ENCODE measurements at regions not wholly inside any gene's neighbourhood (a gene's known extent, or its start where the extent isn't known, plus 50 kb on each side); places are given as distances from the start of the nearest gene placed in this dataset.
A peak's percentile ranks its signal among the peaks of the same experiment; 100 is the strongest.

- TF ChIP-seq CTCF (IDR thresholded peaks at IDR 0.05) = no peak
- no peaks in the 10 kb centered on the region for H3K36me3 ChIP-seq
- no peak overlapping the region for H3K27ac ChIP-seq
- ATAC-seq (no peak), FAIRE-seq (no peak), DNase-seq (no peak)
- no peaks in the 10 kb centered on the region for H3K9me3 ChIP-seq
- intact Hi-C loops (cut with DNase I) = no loop called here
- H3K4me3 ChIP-seq = no peak overlapping the region
- H3K4me1 ChIP-seq = no peaks in the 10 kb centered on the region
- H3K27me3 ChIP-seq = no peaks in the 10 kb centered on the region
Measured at GRCh38 chr16:62406387-62406786, 370.1 kb upstream of the CDH8 start.

GRCh38 chr16:62404842-62405611 lies 368.8 kb upstream of the CDH8 start:
- 30 to 43% methylated on average over 1 of the region's 1 CpG for WGBS, 2 donors
- no peaks in the 10 kb centered on the region for H3K27me3 ChIP-seq
- no peaks in the 10 kb centered on the region for H3K9me3 ChIP-seq
- TF ChIP-seq CTCF (IDR thresholded peaks at IDR 0.05) = no peak
- no peak overlapping the region for H3K27ac ChIP-seq
- no peaks in the 10 kb centered on the region for H3K36me3 ChIP-seq
- no peak for DNase-seq
- no peak for ATAC-seq
- no peak for FAIRE-seq
- H3K4me3 ChIP-seq = no peak overlapping the region
- intact Hi-C loops (cut with DNase I) = no loop called here
- H3K4me1 ChIP-seq = no peaks in the 10 kb centered on the region

GRCh38 chr16:62392698-62393097 lies 356.5 kb upstream of the CDH8 start:
- H3K9me3 ChIP-seq = no peaks in the 10 kb centered on the region
- no peaks in the 10 kb centered on the region for H3K4me1 ChIP-seq
- WGBS, 2 donors = 46 to 71% methylated on average over 6 of the region's 6 CpGs
- no peaks in the 10 kb centered on the region for H3K27me3 ChIP-seq
- FAIRE-seq (no peak), DNase-seq (peak in 2 of 6 donors; percentile 33 to 44), ATAC-seq (no peak)
- no peaks in the 10 kb centered on the region for H3K36me3 ChIP-seq
- TF ChIP-seq CTCF (IDR thresholded peaks at IDR 0.05) = no peak
- intact Hi-C loops (cut with DNase I) = no loop called here
- H3K4me3 ChIP-seq = no peak overlapping the region
- H3K27ac ChIP-seq = no peak overlapping the region

GRCh38 chr16:62391940-62392339 lies 355.7 kb upstream of the CDH8 start:
- intact Hi-C loops (cut with DNase I) = no loop called here
- TF ChIP-seq CTCF (IDR thresholded peaks at IDR 0.05) = no peak
- ATAC-seq (no peak), FAIRE-seq (no peak), DNase-seq (peak in 1 of 6 donors; percentile 30)
- H3K27ac ChIP-seq = no peak overlapping the region
- H3K27me3 ChIP-seq = no peaks in the 10 kb centered on the region
- H3K36me3 ChIP-seq = no peaks in the 10 kb centered on the region
- H3K4me1 ChIP-seq = no peaks in the 10 kb centered on the region
- 62 to 75% methylated on average over 8 of the region's 8 CpGs for WGBS, 2 donors
- no peak overlapping the region for H3K4me3 ChIP-seq
- H3K9me3 ChIP-seq = no peaks in the 10 kb centered on the region

- no peak for ATAC-seq
- no peak overlapping the region for H3K4me3 ChIP-seq
- WGBS, 2 donors = 50 to 66% methylated on average over 1 of the region's 1 CpG
- H3K36me3 ChIP-seq = no peaks in the 10 kb centered on the region
- no peaks in the 10 kb centered on the region for H3K4me1 ChIP-seq
- H3K27ac ChIP-seq = no peak overlapping the region
- DNase-seq = no peak
- no peak for TF ChIP-seq CTCF (IDR thresholded peaks at IDR 0.05)
- intact Hi-C loops (cut with DNase I) = no loop called here
- H3K27me3 ChIP-seq = no peaks in the 10 kb centered on the region
- no peaks in the 10 kb centered on the region for H3K9me3 ChIP-seq
- FAIRE-seq = no peak
Measured at GRCh38 chr16:62391134-62391533, 354.9 kb upstream of the CDH8 start.

All from pancreas (tissue), 10 donors.